GM23248 (cell line): ENCODE measurements at regions not wholly inside any gene's neighbourhood (a gene's known extent, or its start where the extent isn't known, plus 50 kb on each side); places are given as distances from the start of the nearest gene placed in this dataset.

Experiments
- EZH2 ChIP-seq: fragments of 200-600 bp; sonication (generic); IDR thresholded peaks from 2 replicates; pipeline ENCODE4 v1.6.1; 2018; ENCODE audit warnings: antibody characterized with exemption, mild to moderate bottlenecking; ENCODE audit not compliant: insufficient read depth, poor library complexity, severe bottlenecking
- EZH2phosphoT487 ChIP-seq: fragments of 200-600 bp; sonication (generic); IDR thresholded peaks from 2 replicates; pipeline ENCODE4 v1.6.1; 2018; ENCODE audit warnings: antibody characterized with exemption, moderate library complexity, mild to moderate bottlenecking, low read depth; ENCODE audit not compliant: insufficient read depth

DNA sequence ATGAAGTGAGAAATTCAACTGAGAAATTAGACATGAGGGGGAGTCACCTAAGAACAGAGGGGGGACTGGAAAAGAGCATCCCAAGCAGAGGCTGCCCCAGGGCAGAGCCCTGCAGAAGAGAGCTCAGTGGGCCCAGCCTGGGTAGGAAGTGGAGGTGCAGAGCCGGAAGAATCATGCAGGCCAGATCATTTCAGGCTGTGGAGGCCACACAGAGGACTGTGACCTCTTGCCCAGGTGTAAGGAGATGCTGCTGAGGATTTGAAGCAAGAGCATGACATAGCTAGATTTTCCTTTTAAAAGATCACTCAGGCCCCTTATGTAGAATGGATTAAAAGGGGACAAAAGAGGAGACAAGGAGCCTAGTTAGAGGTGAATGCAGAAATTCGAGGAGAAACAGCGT, 63.9 kb upstream of the SPATA13 start:
- TF ChIP-seq EZH2phosphoT487: no peak
- no peak for TF ChIP-seq EZH2
